Natural killer cell (primary cell): ENCODE measurements at regions not wholly inside any gene's neighbourhood (a gene's known extent, or its start where the extent isn't known, plus 50 kb on each side); places are given as distances from the start of the nearest gene placed in this dataset.

Source experiments
- ATAC-seq, 3 donors: fragments of 150-1000 bp in 2 of 3; fragments of 200-7000 bp in 1 of 3; cut with Tn5 transposase; 1 replicate in 1 of 3; 2 replicates in 2 of 3; pipeline ENCODE4 v1.10.0; 2021; ENCODE audit warnings: mild to moderate bottlenecking in 2 of 3, moderate library complexity in 2 of 3
- DNase-seq, 2 donors: peaks; one replicate each; pipeline versions ENCODE4 v3.0.0 to v3.0.0-alpha.2; 2013 to 2021; ENCODE audit warnings: mixed read lengths in 1 of 2
- H3K27ac ChIP-seq: one replicate; pipeline ENCODE4 v1.5.1; 2013; ENCODE audit warnings: mild to moderate bottlenecking, low read length
- H3K27me3 ChIP-seq: one replicate; pipeline ENCODE4 v1.6.1; 2013; ENCODE audit warnings: low read length; ENCODE audit not compliant: control insufficient read depth, insufficient read depth
- H3K36me3 ChIP-seq: one replicate; pipeline ENCODE4 v1.6.1; 2013; ENCODE audit warnings: low read length; ENCODE audit not compliant: control insufficient read depth, insufficient read depth
- H3K4me1 ChIP-seq: one replicate; pipeline ENCODE4 v1.6.1; 2013; ENCODE audit warnings: low read length; ENCODE audit not compliant: control insufficient read depth, insufficient read depth
- H3K4me3 ChIP-seq: one replicate; pipeline ENCODE4 v1.5.1; 2013; ENCODE audit warnings: low read length
- H3K9me3 ChIP-seq: one replicate; pipeline ENCODE4 v1.6.1; 2013; ENCODE audit warnings: low read length; ENCODE audit not compliant: control insufficient read depth, insufficient read depth
- H3K27ac Mint-ChIP-seq, 2 donors: one replicate each; pipeline ENCODE4 v1.8.0; 2022; ENCODE audit warnings: mild to moderate bottlenecking in 2 of 2, mixed read lengths in 2 of 2, moderate library complexity in 1 of 2
- H3K27me3 Mint-ChIP-seq, 2 donors: one replicate each; pipeline ENCODE4 v1.8.0; 2022; ENCODE audit warnings: low read depth in 2 of 2, mixed read lengths in 2 of 2
- H3K36me3 Mint-ChIP-seq: one replicate; pipeline ENCODE4 v1.8.0; 2022; ENCODE audit warnings: mixed read lengths
- H3K4me1 Mint-ChIP-seq, 2 donors: one replicate each; pipeline ENCODE4 v1.8.0; 2022; ENCODE audit warnings: mixed read lengths in 2 of 2
- H3K4me3 Mint-ChIP-seq: one replicate; pipeline ENCODE4 v1.8.0; 2022; ENCODE audit warnings: mild to moderate bottlenecking, moderate library complexity, mixed read lengths
- H3K9me3 Mint-ChIP-seq, 2 donors: one replicate each; pipeline ENCODE4 v1.8.0; 2022; ENCODE audit warnings: mixed read lengths in 2 of 2
- CTCF ChIP-seq: fragments of 200-600 bp; IDR thresholded peaks from one replicate; pipeline ENCODE4 v1.8.0; 2022; ENCODE audit warnings: antibody characterized with exemption
- WGBS: methylation state at CpG from one replicate; pipeline ENCODE4 v1.1.7; 2013; ENCODE audit warnings: missing lambda C conversion rate; ENCODE audit not compliant: insufficient coverage; 5-methylcytosine and 5-hydroxymethylcytosine counted together
- intact Hi-C: fragments of 100-400 bp; cut with micrococcal nuclease; formaldehyde crosslinking; loops from one replicate; pipeline ENCODE4 v1.14.2; 2022

GRCh38 chr18:28650860-28651259 is 473.9 kb upstream of the CDH2 start:
- DNase-seq (no peak), ATAC-seq (no peak)
- H3K4me3 ChIP-seq: no peak overlapping the region
- Mint-ChIP-seq H3K4me1 (peaks cover 0 to 7% of the 10 kb centered on the region in 2 donors), H3K27me3 (no peaks in the 10 kb centered on the region), H3K9me3 (peaks cover 4 to 6% of the 10 kb centered on the region in 2 donors), H3K4me3 (no peak overlapping the region), H3K36me3 (no peaks in the 10 kb centered on the region), H3K27ac (no peak overlapping the region)
- H3K27ac ChIP-seq: no peak overlapping the region
- no peaks in the 10 kb centered on the region for H3K4me1 ChIP-seq
- WGBS: 20% methylated on average over 1 of the region's 2 CpGs
- TF ChIP-seq CTCF: no peak
- intact Hi-C loops: no loop called here
- no peaks in the 10 kb centered on the region for H3K36me3 ChIP-seq
- no peaks in the 10 kb centered on the region for H3K27me3 ChIP-seq
- H3K9me3 ChIP-seq: no peaks in the 10 kb centered on the region

GRCh38 chr18:28647961-28648360 is 471.0 kb upstream of the CDH2 start:
- Histone ChIP-seq H3K9me3 (no peaks in the 10 kb centered on the region), H3K4me3 (no peak overlapping the region), H3K4me1 (no peaks in the 10 kb centered on the region), H3K27me3 (no peaks in the 10 kb centered on the region), H3K27ac (no peak overlapping the region), H3K36me3 (no peaks in the 10 kb centered on the region)
- Mint-ChIP-seq H3K27me3 (no peaks in the 10 kb centered on the region), H3K27ac (no peak overlapping the region), H3K9me3 (peaks cover 2 to 6% of the 10 kb centered on the region in 2 donors), H3K4me1 (peaks cover 0 to 6% of the 10 kb centered on the region in 2 donors), H3K4me3 (no peak overlapping the region), H3K36me3 (no peaks in the 10 kb centered on the region)
- WGBS: 90% methylated on average over 2 of the region's 3 CpGs
- DNase-seq: no peak
- no peak for ATAC-seq
- TF ChIP-seq CTCF: no peak
- intact Hi-C loops: no loop called here

GRCh38 chr18:28637897-28638296 is 461.0 kb upstream of the CDH2 start:
- ATAC-seq (no peak), DNase-seq (no peak)
- H3K4me3 ChIP-seq: no peak overlapping the region
- no peak for TF ChIP-seq CTCF
- H3K9me3 Mint-ChIP-seq: peaks cover 7 to 11% of the 10 kb centered on the region in 2 donors
- peaks cover 7% of the 10 kb centered on the region for H3K36me3 Mint-ChIP-seq
- 100% methylated on average over 2 of the region's 2 CpGs for WGBS
- no peaks in the 10 kb centered on the region for H3K36me3 ChIP-seq
- no peak overlapping the region for H3K27ac Mint-ChIP-seq
- H3K27me3 Mint-ChIP-seq: no peaks in the 10 kb centered on the region
- no peaks in the 10 kb centered on the region for H3K27me3 ChIP-seq
- no peaks in the 10 kb centered on the region for H3K4me1 Mint-ChIP-seq
- H3K9me3 ChIP-seq: no peaks in the 10 kb centered on the region
- no peak overlapping the region for H3K4me3 Mint-ChIP-seq
- no peak overlapping the region for H3K27ac ChIP-seq
- no peaks in the 10 kb centered on the region for H3K4me1 ChIP-seq
- intact Hi-C loops: loop anchor here (10.0 kb wide), 1 partner anchor 63 kb away; no protein-coding TSS in a partner anchor

GRCh38 chr18:28635530-28635929 is 458.6 kb upstream of the CDH2 start:
- H3K4me1 Mint-ChIP-seq: no peaks in the 10 kb centered on the region
- Histone ChIP-seq H3K4me1 (no peaks in the 10 kb centered on the region), H3K27me3 (no peaks in the 10 kb centered on the region), H3K9me3 (no peaks in the 10 kb centered on the region), H3K4me3 (no peak overlapping the region), H3K27ac (no peak overlapping the region), H3K36me3 (no peaks in the 10 kb centered on the region)
- no peak for TF ChIP-seq CTCF
- intact Hi-C loops: loop anchor here (10.0 kb wide), 1 partner anchor 61 kb away; no protein-coding TSS in a partner anchor
- H3K27me3 Mint-ChIP-seq: no peaks in the 10 kb centered on the region
- H3K36me3 Mint-ChIP-seq: peaks cover 7% of the 10 kb centered on the region
- H3K9me3 Mint-ChIP-seq: peaks cover 9 to 11% of the 10 kb centered on the region in 2 donors
- DNase-seq (no peak), ATAC-seq (no peak)
- no peak overlapping the region for H3K4me3 Mint-ChIP-seq
- H3K27ac Mint-ChIP-seq: no peak overlapping the region
